GM18505 (cell line): ENCODE measurements at regions not wholly inside any gene's neighbourhood (a gene's known extent, or its start where the extent isn't known, plus 50 kb on each side); places are given as distances from the start of the nearest gene placed in this dataset.

Experiments
- ATAC-seq: cut with Tn5 transposase; IDR thresholded peaks from one replicate; pipeline ENCODE4 v1.9.1; 2021; ENCODE audit not compliant: unreplicated experiment
- POLR2A ChIP-seq: IDR thresholded peaks from 4 replicates; pipeline ENCODE4 v1.6.1; 2011; ENCODE audit warnings: borderline replicate concordance; ENCODE audit not compliant: insufficient read depth, insufficient read length; ENCODE audit errors: extremely low read depth

DNA sequence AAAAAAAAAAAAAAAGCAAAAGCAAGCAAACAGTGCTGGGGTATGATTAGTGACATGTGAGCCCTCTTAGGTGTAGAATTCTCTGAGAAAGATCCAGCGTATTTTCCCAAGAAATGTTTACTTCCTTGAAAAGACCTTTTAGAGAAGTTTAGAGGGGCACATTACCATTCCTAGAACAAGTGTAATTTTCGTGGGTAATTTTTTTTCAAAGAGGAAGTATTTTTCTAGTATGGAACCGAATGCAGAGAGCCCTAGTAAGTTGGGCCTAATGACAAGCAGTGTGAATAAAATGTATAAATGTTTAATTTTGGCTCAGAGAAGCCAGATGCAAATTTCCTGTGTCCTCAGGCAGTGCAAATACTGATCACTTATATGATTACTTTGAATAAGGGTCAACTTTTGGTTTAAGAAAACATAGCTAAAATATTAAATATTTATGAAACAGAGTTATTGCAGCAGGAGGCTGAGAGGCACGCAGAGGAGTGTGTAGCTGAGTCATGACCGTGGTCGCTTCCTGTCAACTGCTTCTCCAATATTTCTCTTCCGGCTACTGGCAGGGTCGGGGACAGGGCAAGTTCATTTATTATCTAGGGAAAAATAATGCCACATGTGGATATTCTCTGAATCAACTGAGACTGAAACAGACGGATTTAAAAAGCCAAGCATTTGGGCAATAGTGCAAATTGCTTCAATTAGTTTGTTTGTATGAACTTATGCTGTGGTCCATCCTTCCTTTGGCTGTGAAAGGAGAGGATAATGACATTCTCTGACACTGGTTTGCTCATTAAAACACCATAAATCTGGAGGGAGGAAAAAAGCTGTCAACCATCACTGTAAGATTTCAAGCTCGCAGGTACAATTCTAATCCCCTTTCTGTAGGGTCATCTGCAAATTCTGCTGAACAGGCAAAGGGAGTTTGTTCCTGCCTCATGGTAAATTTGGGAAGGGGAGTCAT lies 495.2 kb downstream of the GLRX3 start:
- ATAC-seq, result no peak

DNA sequence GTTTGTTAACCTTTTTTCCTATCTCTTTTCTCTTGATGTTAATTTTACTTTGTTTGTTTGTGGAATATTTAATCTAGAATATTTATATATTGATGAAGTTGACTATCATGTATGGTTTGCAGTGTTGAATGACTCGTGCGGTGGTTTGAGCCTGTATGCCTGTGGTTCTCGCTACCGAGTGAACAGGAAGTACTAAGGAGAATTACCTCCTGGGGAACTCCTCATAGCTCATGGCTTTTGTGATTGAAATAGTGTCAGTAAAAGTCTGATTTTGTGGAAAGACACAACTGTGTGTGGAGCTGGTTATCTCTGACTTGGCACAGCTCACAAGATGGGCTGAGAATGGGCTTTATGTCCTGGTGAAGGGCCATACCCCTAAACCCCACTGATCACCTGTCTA lies 498.6 kb downstream of the GLRX3 start:
- no peak for ATAC-seq
- TF ChIP-seq POLR2A, result no peak

More for the DNA sequence above, 495.2 kb downstream of the GLRX3 start:
- TF ChIP-seq POLR2A, result no peak

DNA sequence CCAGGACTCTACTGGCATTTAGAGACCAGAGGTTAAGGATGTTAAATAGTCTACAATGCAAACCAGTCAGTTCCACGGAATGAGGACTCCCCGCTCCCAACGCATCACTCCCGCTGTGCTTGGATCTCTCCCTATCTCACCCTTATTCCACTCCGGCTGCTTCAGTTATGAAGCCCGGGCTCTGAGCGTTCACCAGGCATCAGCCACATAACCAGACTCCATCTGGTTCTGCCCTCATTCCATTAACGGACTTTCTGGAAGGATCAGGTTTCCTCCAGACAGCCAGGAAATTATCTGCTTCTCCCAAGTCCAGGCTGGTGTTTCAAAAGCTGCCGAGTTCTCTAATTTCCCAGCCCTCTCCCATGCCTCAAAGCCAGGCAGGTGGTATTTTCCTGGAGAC lies 499.3 kb downstream of the GLRX3 start:
- TF ChIP-seq POLR2A, result no peak
- ATAC-seq, result no peak

- no peak for TF ChIP-seq POLR2A
- no peak for ATAC-seq
Measured at GRCh38 chr10:130636313-130636930, 500.2 kb downstream of the GLRX3 start.

- no peak for TF ChIP-seq POLR2A
- no peak for ATAC-seq
Measured at GRCh38 chr10:130637089-130637676, 501.0 kb downstream of the GLRX3 start.

- TF ChIP-seq POLR2A, result no peak
Measured at GRCh38 chr10:130638991-130639390, 502.8 kb downstream of the GLRX3 start.

GRCh38 chr10:130642926-130643325 lies 506.7 kb downstream of the GLRX3 start:
- ATAC-seq, result no peak
- TF ChIP-seq POLR2A, result no peak

More at GRCh38 chr10:130638991-130639390, 502.8 kb downstream of the GLRX3 start:
- no peak for ATAC-seq

DNA sequence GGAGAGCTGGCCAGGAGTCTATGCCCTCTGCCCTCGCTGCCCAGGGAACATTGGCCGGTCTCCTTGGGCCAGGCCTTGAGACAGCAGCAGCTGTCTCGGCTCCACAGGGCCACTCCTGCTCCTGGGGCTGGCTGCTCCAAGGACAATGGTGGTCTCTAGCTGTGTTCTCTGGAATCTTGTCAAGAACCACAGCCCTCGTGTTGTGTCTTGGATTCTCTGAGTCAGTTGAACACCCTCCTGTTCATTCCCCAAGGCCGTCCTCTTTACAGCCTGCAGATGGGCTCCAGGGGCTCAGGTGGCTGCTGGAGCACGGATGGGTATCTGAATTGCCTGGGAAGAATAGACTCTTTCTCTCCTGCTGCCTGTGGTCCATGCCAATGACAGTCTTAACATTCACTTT lies 511.1 kb downstream of the GLRX3 start:
- no peak for TF ChIP-seq POLR2A

GRCh38 chr10:130648807-130649206 lies 512.6 kb downstream of the GLRX3 start:
- no peak for TF ChIP-seq POLR2A
- no peak for ATAC-seq

More for the DNA sequence above, 511.1 kb downstream of the GLRX3 start:
- ATAC-seq, result no peak

- no peak for TF ChIP-seq POLR2A
- no peak for ATAC-seq
Measured at GRCh38 chr10:130652544-130652943, 516.4 kb downstream of the GLRX3 start.

DNA sequence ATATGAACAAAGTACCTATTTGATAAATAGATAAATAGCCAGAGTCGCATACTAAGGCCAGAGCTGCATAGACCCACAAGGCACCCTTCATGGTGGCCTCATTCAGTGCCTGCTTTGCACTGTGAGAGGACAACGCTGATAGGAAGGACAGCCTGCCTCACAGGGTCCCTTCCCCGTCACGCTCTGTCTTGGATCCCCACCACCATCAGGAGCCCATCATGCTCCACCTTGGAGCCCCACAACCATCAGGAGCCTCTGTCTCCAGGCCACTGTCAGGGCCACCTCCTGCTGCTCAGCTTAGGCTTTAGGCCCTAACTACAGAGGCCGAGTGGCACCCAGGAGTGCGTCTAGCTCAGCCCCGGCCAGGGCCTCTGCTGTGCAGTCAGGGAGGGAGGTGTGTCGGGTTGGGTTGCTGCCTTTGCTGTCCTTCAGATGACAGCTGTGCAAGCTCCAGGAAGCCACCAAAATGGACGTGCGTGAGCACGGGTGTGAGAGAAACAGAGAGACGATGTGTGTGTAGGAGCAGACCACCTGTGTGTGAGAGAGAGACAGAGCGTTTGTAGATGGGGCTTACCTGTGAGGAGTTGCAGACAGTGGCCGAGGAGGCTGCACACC lies 516.9 kb downstream of the GLRX3 start:
- ATAC-seq, result no peak
- no peak for TF ChIP-seq POLR2A

GRCh38 chr10:130654726-130655125 lies 518.5 kb downstream of the GLRX3 start:
- no peak for TF ChIP-seq POLR2A
- no peak for ATAC-seq
